Right lobe of liver (tissue), 4 donors: ENCODE measurements at regions not wholly inside any gene's neighbourhood (a gene's known extent, or its start where the extent isn't known, plus 50 kb on each side); places are given as distances from the start of the nearest gene placed in this dataset.

ENCODE experiments used
- CTCF ChIP-seq, 4 donors: fragments of 200-600 bp in 3 of 4; fragments of 450-650 bp in 1 of 4; IDR thresholded peaks; one replicate each; pipeline versions ENCODE4 v1.5.1 to v1.8.0; 2016 to 2022; ENCODE audit warnings: antibody characterized with exemption in 4 of 4, mild to moderate bottlenecking in 2 of 4
- POLR2A ChIP-seq: fragments of 450-650 bp; IDR thresholded peaks from one replicate; pipeline ENCODE4 v1.6.1; 2017; ENCODE audit warnings: antibody characterized with exemption, mild to moderate bottlenecking
- donor health status: DM: no; HTN: no; CAD: no.
- donor health status: DM: no; HTN: no; CAD: no.
- donor health status: DM: no; HTN: yes; CAD: no.

DNA sequence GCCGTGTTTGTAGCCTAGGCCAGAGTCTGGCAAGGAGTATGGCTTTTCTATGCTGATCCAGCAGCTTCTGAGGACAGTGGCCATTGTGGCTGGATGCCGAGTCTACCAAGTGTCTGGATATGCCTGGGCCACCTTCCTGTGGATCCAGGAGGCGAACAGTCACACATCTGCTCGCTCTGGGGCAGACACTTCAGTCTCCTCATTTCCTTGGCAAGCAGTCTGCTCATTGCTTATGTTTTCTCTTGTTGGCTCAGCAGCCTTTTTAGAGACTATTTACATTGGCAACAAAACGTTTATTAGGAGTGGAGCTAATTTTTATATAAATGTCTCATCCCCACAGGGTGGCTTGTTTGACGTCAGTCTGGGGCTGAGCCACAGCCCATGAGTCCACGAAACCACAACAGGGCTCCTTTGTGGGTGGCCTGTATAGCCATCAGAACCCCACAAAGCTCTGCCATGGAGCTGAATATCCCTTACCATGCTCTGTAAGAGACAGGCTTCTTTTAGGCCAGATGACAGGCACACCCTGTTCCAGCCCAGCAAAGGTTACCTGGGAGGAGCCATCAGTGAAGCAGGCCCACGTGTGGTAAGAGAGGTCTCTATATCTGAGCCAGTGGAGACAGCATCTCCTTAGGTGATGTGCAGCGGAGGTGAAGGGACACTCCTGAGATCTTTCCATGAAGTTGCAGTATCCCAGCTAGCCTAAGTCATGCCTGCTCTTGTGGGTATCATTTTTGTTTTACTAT lies 221.7 kb downstream of the DIRAS2 start:
- TF ChIP-seq CTCF (IDR thresholded peaks at IDR 0.05) (no peak), POLR2A (no peak)
